ENCODE measurements at regions not wholly inside any gene's neighbourhood (a gene's known extent, or its start where the extent isn't known, plus 50 kb on each side); places are given as distances from the start of the nearest gene placed in this dataset.

DNA sequence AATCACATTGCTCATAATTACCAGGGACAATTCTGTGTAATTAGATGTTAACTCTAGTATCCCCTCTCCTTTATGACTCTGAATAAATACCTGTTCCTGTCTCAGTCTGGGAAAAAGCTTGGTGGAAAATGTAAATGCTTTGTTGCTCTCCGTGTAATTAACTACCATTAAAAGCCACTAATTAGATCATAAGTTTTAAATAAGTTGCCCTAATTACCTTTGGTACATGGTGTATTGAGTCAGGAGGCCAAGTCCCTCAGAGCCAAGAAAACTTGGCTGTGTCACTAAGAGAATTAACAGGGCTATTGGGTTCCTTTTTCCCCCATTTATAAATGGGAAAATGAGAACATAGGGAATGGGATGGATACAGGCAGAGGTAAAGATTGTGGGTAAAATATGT is 617.6 kb downstream of the TLR4 start:
- DNase-seq, result no peak

DNA sequence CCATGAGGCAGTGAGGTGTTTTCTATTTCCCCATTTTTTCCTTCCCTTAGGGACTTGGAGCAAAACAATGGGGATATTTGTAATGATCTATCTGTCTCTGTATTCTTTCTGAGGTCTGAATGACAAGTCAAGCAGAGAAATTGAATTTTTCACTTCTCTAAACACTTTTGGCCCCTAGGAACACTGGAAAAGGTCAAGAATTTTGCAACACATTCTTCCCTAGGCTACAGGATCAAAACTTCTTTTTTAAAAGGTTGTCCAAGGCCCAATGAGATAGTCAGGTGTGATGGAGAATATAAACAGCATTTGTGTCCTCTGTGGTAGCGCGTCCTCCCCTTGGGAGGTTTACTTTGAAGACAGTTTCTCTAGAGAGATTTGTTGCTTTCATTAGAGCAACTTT is 620.5 kb downstream of the TLR4 start:
- no peak for DNase-seq

DNA sequence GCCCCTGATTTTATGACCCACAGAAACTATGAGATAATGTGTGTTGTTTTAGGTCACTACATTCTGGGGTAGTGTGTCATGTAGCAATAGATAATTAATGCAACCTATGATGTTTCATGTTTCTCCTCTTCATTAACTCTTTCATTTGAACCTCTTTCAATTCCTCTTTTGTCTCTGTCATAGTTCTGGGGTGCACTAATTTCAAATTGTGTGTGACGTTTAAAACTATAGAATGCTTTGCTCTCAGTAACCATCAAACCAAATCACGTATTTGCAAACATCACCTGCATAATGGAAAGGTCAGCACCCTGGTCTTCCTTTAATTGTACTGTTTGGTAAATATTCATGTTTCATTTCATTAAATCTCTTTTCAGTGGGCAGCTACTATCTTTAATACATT is 621.6 kb downstream of the TLR4 start:
- no peak for DNase-seq

GRCh38 chr9:118326326-118326725 is 622.1 kb downstream of the TLR4 start:
- DNase-seq, result no peak

- no peak for DNase-seq
Observed at GRCh38 chr9:118330191-118330986, 626.2 kb downstream of the TLR4 start.

- no peak for DNase-seq
Observed at GRCh38 chr9:118331622-118332045, 627.4 kb downstream of the TLR4 start.

DNA sequence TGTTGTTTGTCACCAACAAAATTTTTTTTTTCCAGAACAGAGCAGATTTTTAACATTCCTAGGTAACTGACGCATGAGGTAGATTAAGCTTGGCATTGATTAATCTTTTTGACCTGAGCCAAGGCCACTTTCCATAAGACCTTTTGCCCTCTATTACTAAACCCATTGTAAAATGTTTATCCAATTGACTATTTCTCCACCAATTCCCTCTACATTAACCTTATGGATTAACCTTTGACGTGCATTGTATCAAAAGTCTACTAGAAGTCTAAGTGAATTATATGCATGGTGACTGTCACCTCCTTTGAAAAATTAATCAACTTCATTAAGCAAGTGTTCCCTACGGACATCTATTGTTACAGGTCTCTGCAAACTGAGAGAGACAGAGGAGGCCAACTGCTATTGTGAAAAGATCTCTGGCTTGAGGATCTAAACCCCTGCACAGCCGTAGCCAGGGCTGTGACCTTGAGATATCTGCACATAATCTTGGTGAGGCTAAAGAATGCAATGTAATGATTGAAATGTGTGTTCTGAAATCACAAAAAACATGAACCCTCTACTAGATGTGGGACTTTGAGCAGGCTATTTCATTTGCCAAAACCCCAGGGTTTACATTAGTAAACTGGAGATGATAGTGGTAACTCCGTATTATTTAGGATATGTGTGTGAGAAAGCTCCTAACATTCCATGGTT is 632.2 kb downstream of the TLR4 start:
- DNase-seq, result no peak

GRCh38 chr9:118336943-118337330 is 632.7 kb downstream of the TLR4 start:
- DNase-seq, result no peak

DNA sequence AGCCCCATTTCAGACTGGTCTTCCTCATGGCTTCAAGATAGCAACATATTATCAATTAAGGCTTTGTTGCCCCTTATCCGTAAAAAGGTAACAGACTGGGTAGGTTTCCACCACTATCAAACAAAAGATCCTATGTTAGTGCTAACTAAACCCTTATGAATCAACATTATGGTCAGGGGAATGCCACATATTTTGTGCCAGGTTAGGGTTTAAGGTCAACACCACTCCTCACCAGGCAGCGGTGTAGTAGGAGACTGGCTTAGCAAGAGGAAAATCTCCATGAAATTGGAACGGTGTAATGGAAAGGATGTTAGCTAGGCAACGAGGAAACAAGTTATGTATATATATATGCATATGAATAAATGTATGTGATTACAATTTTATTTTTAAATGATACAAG is 655.8 kb downstream of the TLR4 start:
- no peak for DNase-seq

GRCh38 chr9:118362123-118362522 is 657.9 kb downstream of the TLR4 start:
- no peak for DNase-seq

- DNase-seq, result no peak
Observed at GRCh38 chr9:118362596-118362995, 658.4 kb downstream of the TLR4 start.

GRCh38 chr9:118364266-118365106 is 660.3 kb downstream of the TLR4 start:
- no peak for DNase-seq

DNA sequence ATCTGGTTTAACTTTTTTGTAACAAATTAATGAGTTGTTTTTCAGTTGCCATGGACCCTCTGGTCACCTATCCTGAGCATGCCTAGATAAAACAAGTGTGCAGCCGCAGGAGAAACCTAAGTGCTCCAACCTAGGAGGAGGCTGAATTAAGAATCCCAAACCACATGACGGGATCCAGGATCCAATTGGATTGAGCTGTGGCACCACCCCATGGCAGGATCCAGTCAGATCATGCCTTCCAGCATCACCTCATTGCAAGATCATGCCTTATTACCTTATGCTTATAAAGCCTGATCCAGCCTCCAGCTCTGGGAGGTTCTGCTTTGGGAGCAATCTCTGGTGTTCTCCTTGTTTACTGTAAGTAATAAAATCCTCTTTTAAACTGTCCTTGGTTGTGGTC is 662.0 kb downstream of the TLR4 start:
- no peak for DNase-seq

- DNase-seq, result no peak
Observed at GRCh38 chr9:118367383-118367782, 663.2 kb downstream of the TLR4 start.

DNA sequence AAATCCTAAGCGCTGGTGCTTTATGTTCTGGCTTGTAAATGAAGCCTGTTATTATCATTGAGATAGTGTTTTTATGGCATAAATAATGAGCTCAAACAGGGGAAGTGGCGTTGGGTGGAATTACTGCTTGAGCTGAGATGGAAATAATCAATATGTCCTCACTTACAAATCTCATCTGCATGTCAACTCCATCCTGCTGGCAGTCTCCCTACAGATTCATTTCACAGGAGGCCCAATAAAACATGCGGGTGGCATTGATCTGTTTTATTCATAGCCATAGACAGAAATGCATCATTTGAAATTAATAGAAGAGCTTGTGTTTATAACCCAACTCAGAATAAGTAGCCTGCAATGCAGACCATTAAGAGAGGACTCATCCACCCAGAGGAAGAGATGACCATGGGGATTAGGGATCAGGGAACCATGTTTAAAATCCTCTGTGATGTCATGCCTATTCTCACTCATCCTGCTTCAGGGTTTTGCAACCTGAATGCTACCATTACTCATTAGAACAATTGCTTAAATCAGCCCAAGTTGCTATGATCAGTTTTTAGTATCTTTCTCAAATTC is 680.4 kb downstream of the TLR4 start:
- DNase-seq, result no peak

- DNase-seq, result no peak
Observed at GRCh38 chr9:118395415-118395814, 691.2 kb downstream of the TLR4 start.

- DNase-seq, result no peak
Observed at GRCh38 chr9:118401546-118401945, 697.3 kb downstream of the TLR4 start.

DNA sequence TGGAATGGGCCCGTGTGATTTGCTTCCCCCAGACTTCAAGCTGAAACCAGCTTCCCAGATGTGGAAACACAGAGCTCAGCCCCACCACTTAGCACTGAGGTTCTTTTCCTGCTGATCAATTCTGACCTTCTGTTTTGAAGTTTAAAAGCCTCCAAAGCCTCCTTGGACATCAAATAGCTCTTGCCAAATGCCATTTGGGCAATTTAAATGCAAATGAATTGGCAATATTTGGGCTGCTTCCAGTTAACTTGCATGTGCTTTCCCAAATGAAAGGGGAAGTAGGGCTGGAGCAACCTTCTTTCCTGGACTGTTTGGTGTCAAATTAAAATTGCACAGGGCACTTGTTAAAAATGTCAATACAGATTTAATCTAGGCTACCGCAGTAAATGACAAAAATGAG is 710.5 kb downstream of the TLR4 start:
- DNase-seq, result no peak

DNA sequence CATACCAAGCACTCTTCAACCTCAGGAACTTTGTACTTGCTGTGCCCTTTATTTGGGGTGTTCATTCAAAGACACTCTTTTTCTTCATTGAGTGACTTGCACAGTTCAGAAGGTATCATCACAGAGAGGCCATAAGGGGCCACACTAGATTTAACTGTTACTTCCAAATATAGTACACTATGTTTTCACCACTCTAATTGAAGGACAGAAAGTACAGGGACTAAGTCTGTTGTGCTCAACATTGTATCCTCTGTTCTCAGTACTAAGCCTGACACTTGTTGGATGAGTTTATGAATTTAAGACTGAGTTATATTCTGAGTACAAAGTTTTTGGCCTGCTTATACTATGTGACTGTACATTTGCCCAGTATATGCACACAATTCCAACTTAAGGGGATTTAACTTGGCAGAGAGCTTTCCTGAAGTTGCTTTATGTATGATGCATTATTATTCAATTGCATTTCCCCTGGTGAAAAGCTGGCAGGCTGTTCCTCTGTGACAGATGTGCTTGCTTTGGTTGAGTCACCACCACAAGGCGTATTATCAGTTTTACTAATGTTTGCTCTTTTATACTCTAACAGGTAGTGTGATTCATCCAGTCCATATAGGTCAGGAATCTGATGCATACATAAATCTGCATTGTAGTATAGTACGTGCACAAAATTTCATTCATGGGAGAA is 714.8 kb downstream of the TLR4 start:
- no peak for DNase-seq

- DNase-seq, result no peak
Observed at GRCh38 chr9:118419676-118420075, 715.5 kb downstream of the TLR4 start.

GRCh38 chr9:118422508-118422907 is 718.3 kb downstream of the TLR4 start:
- DNase-seq, result no peak

DNA sequence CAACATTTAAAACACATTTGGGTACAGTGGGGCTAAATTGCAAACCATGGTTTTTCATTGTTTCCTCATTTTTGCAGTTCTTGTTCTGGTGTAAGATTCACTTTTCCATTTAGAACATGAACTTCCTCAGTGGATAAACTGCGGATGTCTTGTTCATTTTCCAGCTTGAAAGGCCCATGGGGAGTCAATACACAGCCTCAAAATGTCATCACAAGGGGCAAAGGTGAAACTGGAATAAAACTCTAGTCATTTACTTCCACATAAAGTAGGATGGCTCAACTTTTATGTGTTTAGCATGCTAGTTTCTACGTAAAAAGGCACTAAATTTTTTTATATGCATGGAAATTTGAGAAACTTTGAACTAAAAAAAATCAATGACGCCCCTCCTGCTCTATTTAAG is 718.8 kb downstream of the TLR4 start:
- no peak for DNase-seq

DNA sequence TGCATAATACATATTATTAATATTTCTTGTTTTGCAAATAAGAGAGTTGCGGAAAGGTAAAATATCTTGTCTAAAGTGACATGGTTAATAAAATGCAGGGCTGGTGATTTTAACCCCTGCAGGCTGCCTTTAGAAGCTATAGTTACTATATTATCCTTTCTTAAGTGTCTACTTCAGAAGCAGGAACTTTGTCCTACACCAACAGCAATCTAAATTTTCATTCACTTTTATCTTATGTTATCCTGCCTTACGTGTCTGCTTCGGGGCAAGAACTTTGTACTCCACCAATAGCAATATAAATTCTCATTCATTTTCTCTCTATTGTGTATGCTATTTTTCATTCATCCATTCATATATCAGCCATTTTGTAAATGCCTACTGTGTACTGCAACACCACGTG is 719.5 kb downstream of the TLR4 start:
- no peak for DNase-seq
